ENCODE measurements at regions not wholly inside any gene's neighbourhood (a gene's known extent, or its start where the extent isn't known, plus 50 kb on each side); places are given as distances from the start of the nearest gene placed in this dataset.

DNA sequence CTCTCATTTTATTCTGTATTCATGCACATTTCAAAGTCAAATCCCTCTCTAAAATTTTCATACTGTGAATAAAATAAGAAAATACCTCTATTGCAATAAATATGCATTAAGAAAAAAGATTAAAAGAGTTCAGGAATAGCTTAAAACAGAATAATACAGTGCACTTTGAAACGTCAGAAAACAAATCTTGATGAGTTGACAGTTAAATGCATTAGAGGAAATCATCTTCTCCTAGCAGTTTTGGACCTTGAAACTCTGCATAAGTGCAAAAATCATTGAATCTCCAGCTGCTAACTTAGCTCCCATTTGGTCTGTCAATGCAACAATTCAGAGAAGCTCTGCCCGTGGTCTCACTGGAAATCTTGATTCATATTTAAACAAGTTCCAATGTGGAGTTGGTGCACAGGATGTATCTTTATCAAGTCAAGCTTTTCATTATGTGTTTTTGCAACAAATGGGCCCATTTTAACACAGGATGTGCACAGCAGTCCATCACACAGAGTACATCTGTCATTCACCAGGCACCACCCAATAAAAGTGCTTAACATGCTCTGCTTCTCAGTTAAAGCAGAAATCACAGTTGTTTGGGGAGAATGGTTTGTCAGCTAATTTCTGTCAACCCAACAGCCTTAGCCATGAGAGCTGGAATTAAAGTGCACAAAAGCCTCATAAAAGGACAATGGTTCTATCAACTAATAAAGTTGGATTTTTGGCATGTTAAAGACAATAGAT is 98.8 kb upstream of the ARRDC4 start:
- H3K18ac ChIP-seq (ENCODE audit: low read depth, low read length), result no peak overlapping the region
- no peaks in the 10 kb centered on the region for H3K36me3 ChIP-seq (ENCODE audit: control insufficient read depth, insufficient read depth, low read length)
- intact Hi-C loops (cut with micrococcal nuclease) (no loop called here), dilution Hi-C loops (cut with HindIII; ENCODE audit: low sequenced_read_pairs, unreplicated experiment) (no loop called here), in situ Hi-C loops (cut with MboI; ENCODE audit: low sequenced_read_pairs) (no loop called here)
- no peak overlapping the region for H3K9ac ChIP-seq (ENCODE audit: low read depth, low read length)
- POLR2A ChIA-PET (ENCODE audit: unreplicated experiment), result no interaction called here
- H3K27me3 ChIP-seq (ENCODE audit: control insufficient read depth, insufficient read depth, low read length), result no peaks in the 10 kb centered on the region
- no peak overlapping the region for H2AK9ac ChIP-seq (replicated peaks; ENCODE audit: low read depth, low read length, poor library complexity)
- no peak overlapping the region for H2AK5ac ChIP-seq (ENCODE audit: low read depth, low read length)
- no peak overlapping the region for H3K4ac ChIP-seq (ENCODE audit: low read depth, low read length)
- no peak overlapping the region for H2BK5ac ChIP-seq (ENCODE audit: low read depth, low read length, poor library complexity, severe bottlenecking)
- no peak overlapping the region for H3K4me2 ChIP-seq (ENCODE audit: low read depth, low read length)
- no peak overlapping the region for H2BK20ac ChIP-seq (ENCODE audit: low read depth, low read length)
- no peak overlapping the region for H3K23ac ChIP-seq (ENCODE audit: low read depth, low read length)
- H3K4me1 ChIP-seq (ENCODE audit: control insufficient read depth, insufficient read depth, low read length), result no peaks in the 10 kb centered on the region
- no peak for ATAC-seq (ENCODE audit: low read depth)
- H4K20me1 ChIP-seq (ENCODE audit: insufficient read depth, low read length), result no peaks in the 10 kb centered on the region
- no TSS peak for BruUV-seq (replicated peaks)
- H3K79me1 ChIP-seq (ENCODE audit: low read depth in 1 of 2, low read length in 2 of 2), result no peaks in the 10 kb centered on the region
- DNase-seq, result no peak
- H3K4me3 ChIP-seq (ENCODE audit: insufficient read depth, low read depth, low read length), result no peak overlapping the region
- 10% methylated on average over 2 of the region's 2 CpGs; no CpG with 5 or more reads in 1 of the 2 experiments for WGBS, 2 experiments (ENCODE audit: extremely low coverage in 2 of 2, insufficient read length in 1 of 2)
- H3K9me1 ChIP-seq (ENCODE audit: insufficient read depth, low read length), result no peaks in the 10 kb centered on the region
- H3K14ac ChIP-seq (replicated peaks; ENCODE audit: low read depth, low read length), result no peak overlapping the region
- no peak overlapping the region for H2BK15ac ChIP-seq (ENCODE audit: low read depth, low read length)
- no peak overlapping the region for H4K91ac ChIP-seq (ENCODE audit: insufficient read depth, low read depth, low read length)
- TF ChIP-seq MAFK (IDR thresholded peaks at IDR 0.05; ENCODE audit: low read depth, low read length) (no peak), RCOR1 (IDR thresholded peaks at IDR 0.05; ENCODE audit: insufficient replicate concordance, low read length) (no peak), SMC3 (IDR thresholded peaks at IDR 0.05; ENCODE audit: low read depth, low read length) (no peak), POLR2A (IDR thresholded peaks at IDR 0.05; ENCODE audit: low read depth, low read length) (no peak), RAD21 (IDR thresholded peaks at IDR 0.05; ENCODE audit: low read length) (no peak), CEBPB (IDR thresholded peaks at IDR 0.05; ENCODE audit: low read depth, low read length) (no peak), MAZ (IDR thresholded peaks at IDR 0.05; ENCODE audit: borderline replicate concordance, low read depth, low read length) (no peak), RFX5 (IDR thresholded peaks at IDR 0.05; ENCODE audit: low read depth, low read length) (no peak), BHLHE40 (IDR thresholded peaks at IDR 0.05; ENCODE audit: low read depth, low read length) (no peak), NFE2L2 (IDR thresholded peaks at IDR 0.05; ENCODE audit: low read depth, low read length) (no peak), CHD1 (IDR thresholded peaks at IDR 0.05; ENCODE audit: low read depth, low read length) (no peak), FOS (IDR thresholded peaks at IDR 0.05; ENCODE audit: low read depth, low read length) (no peak), MXI1 (IDR thresholded peaks at IDR 0.05; ENCODE audit: borderline replicate concordance, low read depth, low read length) (no peak)
- TF ChIP-seq, protein P1, sequence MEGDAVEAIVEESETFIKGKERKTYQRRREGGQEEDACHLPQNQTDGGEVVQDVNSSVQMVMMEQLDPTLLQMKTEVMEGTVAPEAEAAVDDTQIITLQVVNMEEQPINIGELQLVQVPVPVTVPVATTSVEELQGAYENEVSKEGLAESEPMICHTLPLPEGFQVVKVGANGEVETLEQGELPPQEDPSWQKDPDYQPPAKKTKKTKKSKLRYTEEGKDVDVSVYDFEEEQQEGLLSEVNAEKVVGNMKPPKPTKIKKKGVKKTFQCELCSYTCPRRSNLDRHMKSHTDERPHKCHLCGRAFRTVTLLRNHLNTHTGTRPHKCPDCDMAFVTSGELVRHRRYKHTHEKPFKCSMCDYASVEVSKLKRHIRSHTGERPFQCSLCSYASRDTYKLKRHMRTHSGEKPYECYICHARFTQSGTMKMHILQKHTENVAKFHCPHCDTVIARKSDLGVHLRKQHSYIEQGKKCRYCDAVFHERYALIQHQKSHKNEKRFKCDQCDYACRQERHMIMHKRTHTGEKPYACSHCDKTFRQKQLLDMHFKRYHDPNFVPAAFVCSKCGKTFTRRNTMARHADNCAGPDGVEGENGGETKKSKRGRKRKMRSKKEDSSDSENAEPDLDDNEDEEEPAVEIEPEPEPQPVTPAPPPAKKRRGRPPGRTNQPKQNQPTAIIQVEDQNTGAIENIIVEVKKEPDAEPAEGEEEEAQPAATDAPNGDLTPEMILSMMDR (conservative IDR thresholded peaks at IDR 0.05; ENCODE audit: low read depth, low read length), result no peak
- TF ChIP-seq, protein P2, sequence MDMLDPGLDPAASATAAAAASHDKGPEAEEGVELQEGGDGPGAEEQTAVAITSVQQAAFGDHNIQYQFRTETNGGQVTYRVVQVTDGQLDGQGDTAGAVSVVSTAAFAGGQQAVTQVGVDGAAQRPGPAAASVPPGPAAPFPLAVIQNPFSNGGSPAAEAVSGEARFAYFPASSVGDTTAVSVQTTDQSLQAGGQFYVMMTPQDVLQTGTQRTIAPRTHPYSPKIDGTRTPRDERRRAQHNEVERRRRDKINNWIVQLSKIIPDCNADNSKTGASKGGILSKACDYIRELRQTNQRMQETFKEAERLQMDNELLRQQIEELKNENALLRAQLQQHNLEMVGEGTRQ (IDR thresholded peaks at IDR 0.05; ENCODE audit: low read depth, low read length), result no peak
- TF ChIP-seq, protein P3, sequence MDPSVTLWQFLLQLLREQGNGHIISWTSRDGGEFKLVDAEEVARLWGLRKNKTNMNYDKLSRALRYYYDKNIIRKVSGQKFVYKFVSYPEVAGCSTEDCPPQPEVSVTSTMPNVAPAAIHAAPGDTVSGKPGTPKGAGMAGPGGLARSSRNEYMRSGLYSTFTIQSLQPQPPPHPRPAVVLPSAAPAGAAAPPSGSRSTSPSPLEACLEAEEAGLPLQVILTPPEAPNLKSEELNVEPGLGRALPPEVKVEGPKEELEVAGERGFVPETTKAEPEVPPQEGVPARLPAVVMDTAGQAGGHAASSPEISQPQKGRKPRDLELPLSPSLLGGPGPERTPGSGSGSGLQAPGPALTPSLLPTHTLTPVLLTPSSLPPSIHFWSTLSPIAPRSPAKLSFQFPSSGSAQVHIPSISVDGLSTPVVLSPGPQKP (IDR thresholded peaks at IDR 0.05; ENCODE audit: borderline replicate concordance, low read depth, low read length), result no peak
- no peak overlapping the region for H3K56ac ChIP-seq (ENCODE audit: extremely low read depth, insufficient read depth, low read length)
- H3K9me3 ChIP-seq (ENCODE audit: control insufficient read depth, insufficient read depth, low read length), result peaks cover 17% of the 10 kb centered on the region
- no peak overlapping the region for H4K5ac ChIP-seq (ENCODE audit: low read depth, low read length)
- H3K27ac ChIP-seq (ENCODE audit: insufficient read depth, low read length), result no peak overlapping the region
- H4K8ac ChIP-seq (ENCODE audit: low read depth in 2 of 2, low read length in 2 of 2), result no peak overlapping the region
- CTCF ChIA-PET, result no interaction called here
- H2AFZ ChIP-seq (replicated peaks; ENCODE audit: low read length, poor library complexity), result no peak overlapping the region
- H2BK120ac ChIP-seq (ENCODE audit: low read depth, low read length), result no peak overlapping the region

Measured in IMR-90 (cell line).